BE2C (cell line): ENCODE measurements at regions not wholly inside any gene's neighbourhood (a gene's known extent, or its start where the extent isn't known, plus 50 kb on each side); places are given as distances from the start of the nearest gene placed in this dataset.

Source experiments
- DNase-seq: peaks from one replicate; pipeline ENCODE4 v3.0.0-alpha.2; 2020
- H3K27me3 ChIP-seq: fragments of 250-450 bp; sonication (Bioruptor Pico); 2 replicates; pipeline ENCODE4 v1.5.1; 2020; ENCODE audit warnings: mild to moderate bottlenecking
- H3K36me3 ChIP-seq: fragments of 250-450 bp; sonication (Bioruptor Pico); 2 replicates; pipeline ENCODE4 v1.5.1; 2020; ENCODE audit warnings: mild to moderate bottlenecking
- H3K4me1 ChIP-seq: fragments of 250-450 bp; sonication (Bioruptor Pico); 2 replicates; pipeline ENCODE4 v1.5.1; 2020
- H3K4me3 ChIP-seq: 2 replicates; pipeline ENCODE4 v1.5.1; 2011; ENCODE audit warnings: low read depth, low read length
- H3K9me3 ChIP-seq: fragments of 250-450 bp; sonication (Bioruptor Pico); 2 replicates; pipeline ENCODE4 v1.5.1; 2020
- TF ChIP-seq, protein P1 (sequence below): IDR thresholded peaks from 2 replicates; pipeline ENCODE4 v1.5.1; 2012; ENCODE audit warnings: mild to moderate bottlenecking, low read depth, low read length

DNA sequence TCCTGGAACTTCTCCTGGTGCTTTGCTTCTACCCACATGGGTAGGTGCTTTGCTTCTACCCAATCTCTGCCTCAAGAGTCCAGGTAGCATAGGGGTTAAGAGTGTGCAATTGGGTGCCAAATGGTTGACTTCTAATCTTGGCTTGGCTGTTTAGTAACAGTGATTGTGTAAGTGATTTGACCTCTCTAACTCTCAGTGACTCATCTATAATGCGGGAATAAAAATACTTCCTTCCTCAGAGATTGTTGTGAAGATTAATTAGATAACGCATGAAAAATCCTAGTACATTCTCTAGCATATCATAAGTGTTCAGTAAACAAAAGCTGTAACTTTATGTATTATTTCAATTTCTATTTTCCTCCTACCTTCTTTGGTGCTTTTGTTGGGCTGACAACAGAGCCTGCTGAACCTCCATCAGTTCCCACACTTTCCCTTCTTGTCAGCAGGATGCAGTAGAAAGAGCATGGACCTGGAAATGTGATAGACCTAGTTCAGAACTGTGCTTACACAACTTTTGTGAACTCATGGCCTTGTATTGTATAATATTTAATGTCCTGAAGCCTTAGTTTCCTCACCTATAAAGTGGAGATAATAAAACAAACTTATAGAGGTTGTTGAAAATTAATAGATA is 72.9 kb upstream of the SMIM36 start:
- Histone ChIP-seq H3K9me3 (no peaks in the 10 kb centered on the region), H3K36me3 (no peaks in the 10 kb centered on the region), H3K4me1 (no peaks in the 10 kb centered on the region), H3K4me3 (no peak overlapping the region), H3K27me3 (no peaks in the 10 kb centered on the region)
- TF ChIP-seq, protein P1, sequence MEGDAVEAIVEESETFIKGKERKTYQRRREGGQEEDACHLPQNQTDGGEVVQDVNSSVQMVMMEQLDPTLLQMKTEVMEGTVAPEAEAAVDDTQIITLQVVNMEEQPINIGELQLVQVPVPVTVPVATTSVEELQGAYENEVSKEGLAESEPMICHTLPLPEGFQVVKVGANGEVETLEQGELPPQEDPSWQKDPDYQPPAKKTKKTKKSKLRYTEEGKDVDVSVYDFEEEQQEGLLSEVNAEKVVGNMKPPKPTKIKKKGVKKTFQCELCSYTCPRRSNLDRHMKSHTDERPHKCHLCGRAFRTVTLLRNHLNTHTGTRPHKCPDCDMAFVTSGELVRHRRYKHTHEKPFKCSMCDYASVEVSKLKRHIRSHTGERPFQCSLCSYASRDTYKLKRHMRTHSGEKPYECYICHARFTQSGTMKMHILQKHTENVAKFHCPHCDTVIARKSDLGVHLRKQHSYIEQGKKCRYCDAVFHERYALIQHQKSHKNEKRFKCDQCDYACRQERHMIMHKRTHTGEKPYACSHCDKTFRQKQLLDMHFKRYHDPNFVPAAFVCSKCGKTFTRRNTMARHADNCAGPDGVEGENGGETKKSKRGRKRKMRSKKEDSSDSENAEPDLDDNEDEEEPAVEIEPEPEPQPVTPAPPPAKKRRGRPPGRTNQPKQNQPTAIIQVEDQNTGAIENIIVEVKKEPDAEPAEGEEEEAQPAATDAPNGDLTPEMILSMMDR = no peak
- no peak for DNase-seq

DNA sequence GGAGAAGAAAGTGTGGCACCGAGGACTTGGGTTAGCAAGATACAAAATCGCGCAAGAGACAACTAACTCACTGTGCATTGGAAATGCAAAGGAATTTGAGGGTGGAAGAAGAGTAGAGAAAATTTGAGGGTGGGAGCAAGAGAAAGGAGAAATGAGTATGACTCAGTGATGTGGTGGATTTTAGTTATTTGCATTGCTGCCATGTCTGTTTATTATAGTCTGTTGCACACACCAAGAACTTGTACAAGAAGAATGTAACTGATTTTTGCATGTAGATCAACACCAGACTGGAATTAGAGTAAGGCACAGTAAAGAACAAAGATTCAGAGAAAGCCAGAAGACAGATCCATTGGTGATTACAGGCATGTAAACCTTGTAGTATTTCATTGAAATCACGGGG is 71.6 kb upstream of the SMIM36 start:
- Histone ChIP-seq H3K27me3 (no peaks in the 10 kb centered on the region), H3K36me3 (no peaks in the 10 kb centered on the region), H3K4me1 (no peaks in the 10 kb centered on the region), H3K9me3 (no peaks in the 10 kb centered on the region), H3K4me3 (no peak overlapping the region)
- TF ChIP-seq, protein P1 = no peak
- no peak for DNase-seq

DNA sequence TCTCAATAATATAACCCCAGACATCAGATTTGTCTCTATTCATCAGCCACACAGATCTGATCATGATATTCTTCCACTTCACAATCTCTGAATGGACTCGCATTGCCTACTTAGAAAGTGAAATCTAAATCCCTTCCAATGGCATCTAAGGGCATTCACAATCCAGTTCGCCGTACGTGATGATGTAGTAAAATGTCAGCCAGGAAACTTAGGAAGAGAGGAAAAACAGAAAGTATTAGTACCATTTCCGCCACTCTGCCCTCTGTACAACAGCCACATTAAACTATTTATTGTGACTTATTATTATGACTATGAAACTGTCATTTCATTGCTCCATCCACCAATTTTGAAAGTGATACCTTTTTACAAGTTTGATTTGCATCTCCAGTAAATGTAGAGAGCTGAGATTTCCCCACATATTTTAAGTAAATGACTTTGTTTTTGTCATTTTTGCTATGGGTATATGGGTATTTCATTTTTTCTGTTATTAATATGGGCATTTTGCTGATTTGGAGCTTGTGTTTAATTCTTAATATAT is 69.4 kb upstream of the SMIM36 start:
- DNase-seq = no peak
- TF ChIP-seq, protein P1 = no peak
- Histone ChIP-seq H3K27me3 (no peaks in the 10 kb centered on the region), H3K4me1 (no peaks in the 10 kb centered on the region), H3K9me3 (no peaks in the 10 kb centered on the region), H3K36me3 (no peaks in the 10 kb centered on the region), H3K4me3 (no peak overlapping the region)

DNA sequence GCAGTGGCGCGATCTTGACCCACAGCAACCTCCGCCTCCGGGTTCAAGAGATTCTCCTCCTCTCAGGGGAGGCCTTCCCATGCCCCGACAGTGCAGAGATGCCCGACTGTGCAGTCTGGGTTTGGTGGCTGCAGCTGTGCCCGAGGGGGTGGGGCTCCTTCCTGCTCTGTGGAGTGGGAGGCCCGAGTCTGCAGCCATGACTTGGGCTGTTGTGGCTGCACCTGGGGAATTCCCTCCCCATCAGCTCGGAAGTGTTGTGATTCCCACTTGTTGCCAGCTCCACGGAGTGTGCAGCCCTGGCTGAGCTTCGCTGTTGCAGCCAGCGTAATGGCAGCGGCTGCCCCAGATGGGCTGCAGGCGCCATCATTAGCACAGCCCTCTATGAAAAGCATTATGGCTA is 66.4 kb upstream of the SMIM36 start:
- TF ChIP-seq, protein P1 = no peak
- no peaks in the 10 kb centered on the region for H3K27me3 ChIP-seq
- no peaks in the 10 kb centered on the region for H3K36me3 ChIP-seq
- no peak for DNase-seq
- H3K4me1 ChIP-seq = no peaks in the 10 kb centered on the region
- H3K9me3 ChIP-seq = no peaks in the 10 kb centered on the region
- no peak overlapping the region for H3K4me3 ChIP-seq

DNA sequence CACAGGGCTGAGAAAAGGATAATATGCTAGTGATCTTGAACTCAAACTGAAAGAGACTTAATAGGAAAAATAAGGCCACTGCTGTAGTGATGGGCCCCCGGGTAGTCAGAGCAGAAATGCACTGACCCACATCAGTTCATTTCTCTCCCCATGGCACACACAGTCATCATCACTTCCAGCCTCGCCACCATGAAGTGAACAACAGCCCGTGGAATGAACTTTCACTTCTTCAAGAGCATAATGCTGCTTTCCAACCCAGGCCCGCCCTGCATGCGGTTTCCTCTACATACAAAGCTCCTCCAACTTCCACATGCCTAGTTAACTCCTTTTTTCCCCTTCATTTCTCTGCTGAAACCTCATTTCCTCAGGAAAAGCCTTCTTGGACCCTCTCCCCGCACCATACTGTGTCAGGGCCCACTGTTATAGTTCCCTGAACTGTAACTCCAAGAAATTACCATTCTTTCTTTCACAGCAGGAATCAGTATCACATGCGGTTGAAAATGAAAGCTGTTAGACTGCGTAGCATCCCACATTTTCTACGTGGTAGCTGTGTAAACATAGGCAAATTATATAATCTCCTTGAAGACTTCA is 65.8 kb upstream of the SMIM36 start:
- no peak for DNase-seq
- Histone ChIP-seq H3K36me3 (no peaks in the 10 kb centered on the region), H3K9me3 (no peaks in the 10 kb centered on the region), H3K4me1 (no peaks in the 10 kb centered on the region), H3K27me3 (no peaks in the 10 kb centered on the region), H3K4me3 (no peak overlapping the region)
- TF ChIP-seq, protein P1 = no peak
